H9 (cell line): ENCODE measurements at regions not wholly inside any gene's neighbourhood (a gene's known extent, or its start where the extent isn't known, plus 50 kb on each side); places are given as distances from the start of the nearest gene placed in this dataset.

Experiments
- DNase-seq: peaks from one replicate; pipeline ENCODE4 v3.0.0-alpha.2; 2017
- H2AFZ ChIP-seq: one replicate; pipeline ENCODE4 v1.6.1; 2013; ENCODE audit warnings: mild to moderate bottlenecking, low read length, control low read depth, moderate library complexity
- H2AK5ac ChIP-seq: 2 replicates; pipeline ENCODE4 v1.6.1; 2013; ENCODE audit warnings: low read length, control low read depth, mixed read lengths; ENCODE audit not compliant: insufficient read length
- H2BK120ac ChIP-seq: one replicate; pipeline ENCODE4 v1.6.1; 2013; ENCODE audit warnings: low read depth, mild to moderate bottlenecking, low read length, control low read depth, inconsistent platforms; ENCODE audit not compliant: poor library complexity, severe bottlenecking
- H2BK12ac ChIP-seq: 2 replicates; pipeline ENCODE4 v1.6.1; 2013; ENCODE audit warnings: low read length, control low read depth, mixed read lengths, low read depth; ENCODE audit not compliant: insufficient read length
- H2BK15ac ChIP-seq: 2 replicates; pipeline ENCODE4 v1.6.1; 2013; ENCODE audit warnings: low read depth, low read length, control low read depth
- H2BK20ac ChIP-seq: one replicate; pipeline ENCODE4 v1.6.1; 2013; ENCODE audit warnings: low read depth, mild to moderate bottlenecking, low read length, control low read depth, inconsistent platforms; ENCODE audit not compliant: poor library complexity, severe bottlenecking
- H2BK5ac ChIP-seq: 2 replicates; pipeline ENCODE4 v1.6.1; 2013; ENCODE audit warnings: low read length, control low read depth, mixed read lengths; ENCODE audit not compliant: insufficient read length
- H3K14ac ChIP-seq: 2 replicates; pipeline ENCODE4 v1.6.1; 2013; ENCODE audit warnings: low read length, control low read depth; ENCODE audit not compliant: insufficient read depth
- H3K18ac ChIP-seq: 2 replicates; pipeline ENCODE4 v1.6.1; 2013; ENCODE audit warnings: low read depth, mild to moderate bottlenecking, mixed read lengths, low read length, control low read depth; ENCODE audit not compliant: insufficient read length
- H3K23ac ChIP-seq: 2 replicates; pipeline ENCODE4 v1.6.1; 2013; ENCODE audit warnings: low read length, control low read depth, mixed read lengths, low read depth; ENCODE audit not compliant: insufficient read length
- H3K23me2 ChIP-seq: 2 replicates; pipeline ENCODE4 v1.6.1; 2013; ENCODE audit warnings: low read depth, mild to moderate bottlenecking, mixed read lengths, low read length, control low read depth; ENCODE audit not compliant: insufficient read length, poor library complexity, severe bottlenecking
- H3K27ac ChIP-seq: 2 replicates; pipeline ENCODE4 v1.5.1; 2013; ENCODE audit warnings: low read length, control low read depth, mixed read lengths, low read depth; ENCODE audit not compliant: insufficient read length
- H3K27me3 ChIP-seq: 2 replicates; pipeline ENCODE4 v1.6.1; 2013; ENCODE audit warnings: low read length, control low read depth, inconsistent platforms; ENCODE audit not compliant: insufficient read depth
- H3K4ac ChIP-seq: 2 replicates; pipeline ENCODE4 v1.6.1; 2013; ENCODE audit warnings: low read depth, mild to moderate bottlenecking, control low read depth, inconsistent platforms, low read length, moderate library complexity
- H3K4me1 ChIP-seq: 2 replicates; pipeline ENCODE4 v1.6.1; 2013; ENCODE audit warnings: low read length, control low read depth, inconsistent platforms; ENCODE audit not compliant: insufficient read depth
- H3K4me2 ChIP-seq: 2 replicates; pipeline ENCODE4 v1.6.1; 2013; ENCODE audit warnings: low read length, control low read depth, mixed read lengths; ENCODE audit not compliant: insufficient read length, insufficient read depth
- H3K56ac ChIP-seq: 2 replicates; pipeline ENCODE4 v1.6.1; 2013; ENCODE audit warnings: low read depth, mild to moderate bottlenecking, mixed read lengths, low read length, control low read depth; ENCODE audit not compliant: insufficient read length
- H3K79me1 ChIP-seq: 2 replicates; pipeline ENCODE4 v1.6.1; 2013; ENCODE audit warnings: low read depth, mild to moderate bottlenecking, moderate library complexity, low read length, control low read depth, inconsistent platforms; ENCODE audit not compliant: insufficient read depth, poor library complexity, severe bottlenecking
- H3K79me2 ChIP-seq: 2 replicates; pipeline ENCODE4 v1.6.1; 2013; ENCODE audit warnings: low read length, control low read depth, inconsistent platforms; ENCODE audit not compliant: insufficient read depth
- H3K9ac ChIP-seq: 2 replicates; pipeline ENCODE4 v1.6.1; 2013; ENCODE audit warnings: low read length, control low read depth, mixed read lengths; ENCODE audit not compliant: insufficient read length; ENCODE audit errors: extremely low read depth
- H3K9me3 ChIP-seq: one replicate; pipeline ENCODE4 v1.6.1; 2013; ENCODE audit warnings: low read depth, low read length, inconsistent platforms; ENCODE audit not compliant: control insufficient read depth
- H3T11ph ChIP-seq: one replicate; pipeline ENCODE4 v1.6.1; 2013; ENCODE audit warnings: mild to moderate bottlenecking, low read length, control low read depth, inconsistent platforms
- H4K20me1 ChIP-seq: one replicate; pipeline ENCODE4 v1.6.1; 2013; ENCODE audit not compliant: control insufficient read depth, insufficient read length, insufficient read depth
- H4K5ac ChIP-seq: 2 replicates; pipeline ENCODE4 v1.6.1; 2013; ENCODE audit warnings: low read depth, mild to moderate bottlenecking, mixed read lengths, low read length, control low read depth; ENCODE audit not compliant: insufficient read length
- H4K8ac ChIP-seq: replicated peaks from 2 replicates; pipeline ENCODE4 v1.6.1; 2013; ENCODE audit warnings: low read length, control low read depth, mixed read lengths, low read depth; ENCODE audit not compliant: insufficient read length
- H4K91ac ChIP-seq: 2 replicates; pipeline ENCODE4 v1.6.1; 2013; ENCODE audit warnings: low read depth, mild to moderate bottlenecking, moderate library complexity, mixed read lengths, low read length, control low read depth; ENCODE audit not compliant: insufficient read length
- H3K27ac Mint-ChIP-seq, 3 experiments: 2 replicates in 2 of 3; 3 replicates in 1 of 3; pipeline ENCODE4 v1.8.0; 2020 to 2021; ENCODE audit warnings: mixed read lengths in 3 of 3, mild to moderate bottlenecking in 1 of 3, moderate library complexity in 1 of 3
- H3K27me3 Mint-ChIP-seq: 2 replicates; pipeline ENCODE4 v1.8.0; 2021; ENCODE audit warnings: low read depth, mild to moderate bottlenecking, moderate library complexity, mixed read lengths
- H3K36me3 Mint-ChIP-seq, 3 experiments: 2 replicates in 2 of 3; 3 replicates in 1 of 3; pipeline ENCODE4 v1.8.0; 2020 to 2021; ENCODE audit warnings: low read depth in 3 of 3, mixed read lengths in 3 of 3; ENCODE audit not compliant: insufficient read depth in 1 of 3
- H3K4me1 Mint-ChIP-seq, 2 experiments: 2 replicates each; pipeline ENCODE4 v1.8.0; 2020; ENCODE audit warnings: mixed read lengths in 2 of 2
- H3K4me3 Mint-ChIP-seq, 2 experiments: 2 replicates in 1 of 2; 3 replicates in 1 of 2; pipeline ENCODE4 v1.8.0; 2020 to 2021; ENCODE audit warnings: mild to moderate bottlenecking in 2 of 2, mixed read lengths in 2 of 2, moderate library complexity in 1 of 2
- H3K9me3 Mint-ChIP-seq, 2 experiments: 2 replicates in 1 of 2; 3 replicates in 1 of 2; pipeline ENCODE4 v1.8.0; 2020; ENCODE audit warnings: mild to moderate bottlenecking in 2 of 2, mixed read lengths in 2 of 2, moderate library complexity in 1 of 2
- CTCF ChIP-seq: fragments of 200-600 bp; sonication (generic); conservative IDR thresholded peaks from 3 replicates; pipeline ENCODE4 v1.8.0; 2021; ENCODE audit warnings: antibody characterized with exemption, mild to moderate bottlenecking
- WGBS: extraction: QIAGEN DNeasy Blood & Tissue Kit; methylation state at CpG from one replicate; pipeline ENCODE4 v1.1.7; 2013; ENCODE audit warnings: missing lambda C conversion rate, low lambda C conversion rate, mixed read lengths; ENCODE audit not compliant: insufficient read length; ENCODE audit errors: extremely low coverage; 5-methylcytosine and 5-hydroxymethylcytosine counted together

GRCh38 chr5:126267438-126267837 lies 155.8 kb upstream of the GRAMD2B start:
- Mint-ChIP-seq H3K4me3 (no peak overlapping the region), H3K27me3 (no peaks in the 10 kb centered on the region; the same call in 1 of the 2 replicates), H3K27ac (no peak overlapping the region), H3K36me3 (peaks cover 0 to 8% (median 2%) of the 10 kb centered on the region in 3 experiments; a peak in 4 of 7 replicates), H3K9me3 (peaks cover 5% of the 10 kb centered on the region in 2 experiments; a peak in 3 of 5 replicates), H3K4me1 (peaks cover 13 to 20% of the 10 kb centered on the region in 2 experiments)
- no peak overlapping the region for H3T11ph ChIP-seq
- H3K4ac ChIP-seq, result no peak overlapping the region
- H2AFZ ChIP-seq, result no peak overlapping the region
- H3K23me2 ChIP-seq, result no peaks in the 10 kb centered on the region
- no peak overlapping the region for H3K14ac ChIP-seq
- peaks cover 9% of the 10 kb centered on the region for H3K9me3 ChIP-seq
- no peak overlapping the region for H3K56ac ChIP-seq
- no peak overlapping the region for H2BK20ac ChIP-seq
- H3K4me1 ChIP-seq, result no peaks in the 10 kb centered on the region; the same call in 1 of the 2 replicates
- H2BK120ac ChIP-seq, result no peak overlapping the region
- H3K79me1 ChIP-seq, result no peaks in the 10 kb centered on the region
- WGBS, result no CpG with 5 or more reads among the region's 4 CpGs
- no peak overlapping the region for H2BK15ac ChIP-seq
- H3K27ac ChIP-seq, result no peak overlapping the region
- H3K4me2 ChIP-seq, result no peak overlapping the region
- H3K27me3 ChIP-seq, result no peaks in the 10 kb centered on the region
- H3K23ac ChIP-seq, result no peak overlapping the region
- no peaks in the 10 kb centered on the region for H4K20me1 ChIP-seq
- no peak overlapping the region for H2BK5ac ChIP-seq
- H2BK12ac ChIP-seq, result no peak overlapping the region
- no peak overlapping the region for H4K5ac ChIP-seq
- H3K9ac ChIP-seq, result no peak overlapping the region
- DNase-seq, result no peak
- H4K91ac ChIP-seq, result no peak overlapping the region
- H4K8ac ChIP-seq, result no peak overlapping the region
- H3K18ac ChIP-seq, result no peak overlapping the region
- no peaks in the 10 kb centered on the region for H3K79me2 ChIP-seq
- no peak for TF ChIP-seq CTCF
- no peak overlapping the region for H2AK5ac ChIP-seq
